RWPE2 (cell line): ENCODE measurements at regions not wholly inside any gene's neighbourhood (a gene's known extent, or its start where the extent isn't known, plus 50 kb on each side); places are given as distances from the start of the nearest gene placed in this dataset.

Experiments used
- ATAC-seq: fragments of 200-7000 bp; cut with Tn5 transposase; 3 replicates; pipeline ENCODE4 v1.9.1; 2021; ENCODE audit warnings: low read depth
- DNase-seq: peaks from one replicate; pipeline ENCODE4 v3.0.0-alpha.2; 2020; ENCODE audit warnings: low spot score
- H3K27ac ChIP-seq: fragments of 450-650 bp; 2 replicates; pipeline ENCODE4 v1.5.1; 2017; ENCODE audit warnings: mild to moderate bottlenecking; ENCODE audit not compliant: poor library complexity, severe bottlenecking
- H3K27me3 ChIP-seq: fragments of 250-450 bp; sonication (Bioruptor Pico); 2 replicates; pipeline ENCODE4 v1.5.1; 2021; ENCODE audit warnings: mild to moderate bottlenecking, moderate library complexity; ENCODE audit not compliant: insufficient read depth, poor library complexity, severe bottlenecking
- H3K36me3 ChIP-seq: fragments of 250-450 bp; sonication (Bioruptor Pico); 2 replicates; pipeline ENCODE4 v1.5.1; 2020; ENCODE audit warnings: low read depth, mild to moderate bottlenecking, moderate library complexity
- H3K4me1 ChIP-seq: fragments of 250-450 bp; sonication (Bioruptor Pico); 2 replicates; pipeline ENCODE4 v1.5.1; 2021; ENCODE audit warnings: mild to moderate bottlenecking, moderate library complexity; ENCODE audit not compliant: insufficient read depth, poor library complexity, severe bottlenecking
- H3K4me3 ChIP-seq: fragments of 250-450 bp; sonication (Bioruptor Pico); 2 replicates; pipeline ENCODE4 v1.5.1; 2021; ENCODE audit warnings: mild to moderate bottlenecking, moderate library complexity; ENCODE audit not compliant: severe bottlenecking
- H3K9me3 ChIP-seq: fragments of 250-450 bp; sonication (Bioruptor Pico); 2 replicates; pipeline ENCODE4 v1.5.1; 2021; ENCODE audit warnings: mild to moderate bottlenecking, moderate library complexity; ENCODE audit not compliant: severe bottlenecking
- CTCF ChIP-seq: fragments of 450-650 bp; IDR thresholded peaks from one replicate; pipeline ENCODE4 v1.5.1; 2017; ENCODE audit warnings: mild to moderate bottlenecking, moderate library complexity; ENCODE audit not compliant: poor library complexity, severe bottlenecking

- no peaks in the 10 kb centered on the region for H3K4me1 ChIP-seq
- no peak for TF ChIP-seq CTCF
- no peak for ATAC-seq
- H3K27ac ChIP-seq: no peak overlapping the region
- H3K9me3 ChIP-seq: no peaks in the 10 kb centered on the region
- no peak overlapping the region for H3K4me3 ChIP-seq
- no peaks in the 10 kb centered on the region for H3K36me3 ChIP-seq
- DNase-seq: no peak
- H3K27me3 ChIP-seq: no peaks in the 10 kb centered on the region
Observed at GRCh38 chr11:92653454-92653853, 316.0 kb upstream of the MTNR1B start.

- ATAC-seq (no peak), DNase-seq (no peak)
- no peak overlapping the region for H3K27ac ChIP-seq
- no peak for TF ChIP-seq CTCF
- no peaks in the 10 kb centered on the region for H3K27me3 ChIP-seq
- no peak overlapping the region for H3K4me3 ChIP-seq
- H3K36me3 ChIP-seq: no peaks in the 10 kb centered on the region
- H3K4me1 ChIP-seq: no peaks in the 10 kb centered on the region
- no peaks in the 10 kb centered on the region for H3K9me3 ChIP-seq
Observed at GRCh38 chr11:92656783-92657182, 312.7 kb upstream of the MTNR1B start.

- Histone ChIP-seq H3K27me3 (no peaks in the 10 kb centered on the region), H3K9me3 (no peaks in the 10 kb centered on the region), H3K36me3 (no peaks in the 10 kb centered on the region), H3K27ac (no peak overlapping the region), H3K4me3 (no peak overlapping the region), H3K4me1 (no peaks in the 10 kb centered on the region)
- DNase-seq (no peak), ATAC-seq (no peak)
- no peak for TF ChIP-seq CTCF
Observed at GRCh38 chr11:92657226-92657625, 312.2 kb upstream of the MTNR1B start.

- Histone ChIP-seq H3K27me3 (no peaks in the 10 kb centered on the region), H3K4me3 (no peak overlapping the region), H3K36me3 (no peaks in the 10 kb centered on the region), H3K4me1 (no peaks in the 10 kb centered on the region), H3K27ac (no peak overlapping the region), H3K9me3 (no peaks in the 10 kb centered on the region)
- ATAC-seq (no peak), DNase-seq (no peak)
- no peak for TF ChIP-seq CTCF
Observed at GRCh38 chr11:92658733-92659132, 310.7 kb upstream of the MTNR1B start.

GRCh38 chr11:92659793-92660192, 309.7 kb upstream of the MTNR1B start:
- no peak overlapping the region for H3K4me3 ChIP-seq

More at GRCh38 chr11:92659793-92660192, 309.7 kb upstream of the MTNR1B start:
- H3K4me1 ChIP-seq: no peaks in the 10 kb centered on the region
- H3K27me3 ChIP-seq: no peaks in the 10 kb centered on the region
- no peak overlapping the region for H3K27ac ChIP-seq
- ATAC-seq: no peak
- no peak for DNase-seq
- TF ChIP-seq CTCF: no peak
- no peaks in the 10 kb centered on the region for H3K36me3 ChIP-seq
- no peaks in the 10 kb centered on the region for H3K9me3 ChIP-seq
